Mesendoderm (in vitro differentiated cells): ENCODE measurements at regions not wholly inside any gene's neighbourhood (a gene's known extent, or its start where the extent isn't known, plus 50 kb on each side); places are given as distances from the start of the nearest gene placed in this dataset. TPM values are rescaled to one million over a fixed set of nuclear protein-coding genes. Genes with fewer than 3 reads are reported as not detected.

Source experiments
- small RNA-seq: library from polyadenylated mRNA; stranded (forward); fragments of <200 nt; extraction: miRNeasy Mini kit (QIAGEN cat#:217004); gene quantifications from one replicate; pipeline ENCODE3, GENCODE V24; 2013; ENCODE audit not compliant: insufficient read depth

Small RNA genes in the stretch of these regions (small RNA-seq; reads per million reads assigned to genes)
- not detected for gene AL357312.1
